ENCODE measurements at regions not wholly inside any gene's neighbourhood (a gene's known extent, or its start where the extent isn't known, plus 50 kb on each side); places are given as distances from the start of the nearest gene placed in this dataset.

DNA sequence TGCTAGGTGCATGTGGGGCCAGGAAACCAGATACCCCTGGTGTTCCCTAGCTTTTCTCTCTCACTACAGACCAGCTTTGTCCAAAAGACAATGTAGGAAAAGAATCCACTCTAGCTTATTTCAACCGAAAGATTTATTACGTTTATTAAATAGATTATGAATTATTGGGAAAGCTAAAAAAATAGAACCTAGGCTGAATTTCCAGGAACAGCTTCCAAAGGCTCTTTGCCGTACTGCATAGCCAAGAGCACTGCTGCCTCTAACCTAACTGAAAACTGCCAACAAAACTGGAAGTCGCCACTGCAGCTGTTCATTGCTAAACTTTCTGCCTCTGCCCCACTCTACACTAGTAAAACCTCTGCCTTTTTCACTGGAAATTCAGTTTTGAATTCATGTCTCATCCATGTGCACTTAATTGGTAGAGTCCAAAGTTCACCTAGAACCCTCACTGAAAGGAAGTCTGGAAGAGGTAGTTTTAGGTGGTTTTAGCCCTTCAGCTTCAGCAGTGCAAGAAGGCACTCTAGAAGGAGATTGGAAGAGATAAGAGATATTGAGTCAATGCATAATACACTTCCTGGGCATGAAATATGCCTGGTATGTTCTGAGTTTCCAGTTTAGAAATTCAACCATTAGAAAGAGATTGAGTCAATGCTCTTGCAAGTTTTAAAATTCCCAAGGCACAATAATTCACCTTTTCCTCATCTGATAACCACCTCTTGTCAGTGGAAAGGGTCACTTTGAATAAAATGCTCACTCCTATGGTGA is 927.9 kb downstream of the MAT2B start:
- no peak for TF ChIP-seq EZH2 (IDR thresholded peaks at IDR 0.05; ENCODE audit: borderline replicate concordance, control insufficient read depth, low read depth, low read length)
- TF ChIP-seq, protein P1, sequence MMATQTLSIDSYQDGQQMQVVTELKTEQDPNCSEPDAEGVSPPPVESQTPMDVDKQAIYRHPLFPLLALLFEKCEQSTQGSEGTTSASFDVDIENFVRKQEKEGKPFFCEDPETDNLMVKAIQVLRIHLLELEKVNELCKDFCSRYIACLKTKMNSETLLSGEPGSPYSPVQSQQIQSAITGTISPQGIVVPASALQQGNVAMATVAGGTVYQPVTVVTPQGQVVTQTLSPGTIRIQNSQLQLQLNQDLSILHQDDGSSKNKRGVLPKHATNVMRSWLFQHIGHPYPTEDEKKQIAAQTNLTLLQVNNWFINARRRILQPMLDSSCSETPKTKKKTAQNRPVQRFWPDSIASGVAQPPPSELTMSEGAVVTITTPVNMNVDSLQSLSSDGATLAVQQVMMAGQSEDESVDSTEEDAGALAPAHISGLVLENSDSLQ (IDR thresholded peaks at IDR 0.05): no peak
- TF ChIP-seq NRF1 (conservative IDR thresholded peaks at IDR 0.05; ENCODE audit: low read depth, low read length): no peak
- no peak for TF ChIP-seq POLR2A (IDR thresholded peaks at IDR 0.05; ENCODE audit: low read depth, low read length)
- TF ChIP-seq, protein P2, sequence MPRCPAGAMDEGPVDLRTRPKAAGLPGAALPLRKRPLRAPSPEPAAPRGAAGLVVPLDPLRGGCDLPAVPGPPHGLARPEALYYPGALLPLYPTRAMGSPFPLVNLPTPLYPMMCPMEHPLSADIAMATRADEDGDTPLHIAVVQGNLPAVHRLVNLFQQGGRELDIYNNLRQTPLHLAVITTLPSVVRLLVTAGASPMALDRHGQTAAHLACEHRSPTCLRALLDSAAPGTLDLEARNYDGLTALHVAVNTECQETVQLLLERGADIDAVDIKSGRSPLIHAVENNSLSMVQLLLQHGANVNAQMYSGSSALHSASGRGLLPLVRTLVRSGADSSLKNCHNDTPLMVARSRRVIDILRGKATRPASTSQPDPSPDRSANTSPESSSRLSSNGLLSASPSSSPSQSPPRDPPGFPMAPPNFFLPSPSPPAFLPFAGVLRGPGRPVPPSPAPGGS (IDR thresholded peaks at IDR 0.05; ENCODE audit: borderline replicate concordance, insufficient read depth, low read depth, low read length, poor library complexity, severe bottlenecking): no peak
- no peak for TF ChIP-seq FOXM1 (IDR thresholded peaks at IDR 0.05; ENCODE audit: low read depth, low read length)

Data from GM12878 (cell line).